ENCODE measurements at regions not wholly inside any gene's neighbourhood (a gene's known extent, or its start where the extent isn't known, plus 50 kb on each side); places are given as distances from the start of the nearest gene placed in this dataset.

DNA sequence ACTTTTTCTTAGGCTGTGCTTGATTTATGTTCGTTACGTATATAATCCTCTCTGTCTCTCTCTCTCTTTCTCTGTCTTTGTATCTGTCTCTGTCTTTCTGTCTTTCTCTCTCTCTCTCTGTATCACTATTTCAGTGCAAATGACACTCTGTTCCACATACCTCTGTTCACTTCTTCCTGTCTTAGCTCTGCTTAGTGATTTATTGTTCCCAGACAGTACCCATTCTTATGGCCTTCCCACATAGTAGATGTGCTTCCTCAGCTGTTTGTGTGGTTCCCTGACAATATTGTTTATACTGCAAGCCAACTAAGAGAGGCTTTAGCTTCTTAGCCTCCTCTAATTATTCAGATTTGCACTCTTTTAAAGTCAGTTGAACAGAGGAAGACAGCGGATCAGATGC, 1244.2 kb downstream of the DIAPH3 start:
- no peak for ATAC-seq
- Histone ChIP-seq H4K20me1 (ENCODE audit: insufficient read depth, low read length) (no peaks in the 10 kb centered on the region), H3K79me2 (ENCODE audit: insufficient read depth, low read length) (no peaks in the 10 kb centered on the region), H3K4me1 (ENCODE audit: insufficient read depth, low read length) (no peaks in the 10 kb centered on the region), H3K27ac (ENCODE audit: extremely low read length, insufficient read depth, low read length) (no peak overlapping the region), H3K36me3 (replicated peaks in 1 of 2; ENCODE audit: control insufficient read depth in 1 of 2, insufficient read depth in 2 of 2, low read length in 2 of 2) (no peaks in the 10 kb centered on the region), H3K27me3 (ENCODE audit: control insufficient read depth in 1 of 2, insufficient read depth in 2 of 2, low read length in 2 of 2) (no peaks in the 10 kb centered on the region), H3K4me2 (ENCODE audit: low read depth, low read length) (no peak overlapping the region), H2AFZ (ENCODE audit: low read length) (no peak overlapping the region), H3K4me3 (replicated peaks in 1 of 3; ENCODE audit: insufficient read depth in 1 of 3, low read depth in 2 of 3, low read length in 3 of 3) (no peak overlapping the region), H3K9ac (ENCODE audit: insufficient read depth, low read depth, low read length) (no peak overlapping the region), H3K9me3 (ENCODE audit: low read length) (peaks cover 28% of the 10 kb centered on the region)
- TF ChIP-seq RNF2 (conservative IDR thresholded peaks at IDR 0.05; ENCODE audit: low read depth) (no peak), STAG1 (CRISPR knock-in tag; IDR thresholded peaks at IDR 0.05) (no peak), ZNF704 (CRISPR knock-in tag; IDR thresholded peaks at IDR 0.05; ENCODE audit: borderline replicate concordance) (no peak), ZNF292 (CRISPR knock-in tag; IDR thresholded peaks at IDR 0.05; ENCODE audit: borderline replicate concordance, low read depth) (no peak), NFIB (CRISPR knock-in tag; IDR thresholded peaks at IDR 0.05; ENCODE audit: borderline replicate concordance) (no peak), HNRNPUL1 (IDR thresholded peaks at IDR 0.05; ENCODE audit: low read depth, low read length) (no peak), ZNF766 (CRISPR knock-in tag; IDR thresholded peaks at IDR 0.05; ENCODE audit: borderline replicate concordance) (no peak), RBFOX2 (IDR thresholded peaks at IDR 0.05; ENCODE audit: low read depth, low read length) (no peak), SP5 (CRISPR knock-in tag; IDR thresholded peaks at IDR 0.05; ENCODE audit: borderline replicate concordance, low read depth) (no peak), ZNF839 (CRISPR knock-in tag; IDR thresholded peaks at IDR 0.05; ENCODE audit: borderline replicate concordance) (no peak), DR1 (CRISPR knock-in tag; IDR thresholded peaks at IDR 0.05) (no peak), FOXC1 (CRISPR knock-in tag; IDR thresholded peaks at IDR 0.05; ENCODE audit: borderline replicate concordance) (no peak), ARID5B (CRISPR knock-in tag; IDR thresholded peaks at IDR 0.05) (no peak)
- TF ChIP-seq, protein P1, sequence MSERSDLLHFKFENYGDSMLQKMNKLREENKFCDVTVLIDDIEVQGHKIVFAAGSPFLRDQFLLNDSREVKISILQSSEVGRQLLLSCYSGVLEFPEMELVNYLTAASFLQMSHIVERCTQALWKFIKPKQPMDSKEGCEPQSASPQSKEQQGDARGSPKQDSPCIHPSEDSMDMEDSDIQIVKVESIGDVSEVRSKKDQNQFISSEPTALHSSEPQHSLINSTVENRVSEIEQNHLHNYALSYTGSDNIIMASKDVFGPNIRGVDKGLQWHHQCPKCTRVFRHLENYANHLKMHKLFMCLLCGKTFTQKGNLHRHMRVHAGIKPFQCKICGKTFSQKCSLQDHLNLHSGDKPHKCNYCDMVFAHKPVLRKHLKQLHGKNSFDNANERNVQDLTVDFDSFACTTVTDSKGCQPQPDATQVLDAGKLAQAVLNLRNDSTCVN (CRISPR knock-in tag; IDR thresholded peaks at IDR 0.05; ENCODE audit: borderline replicate concordance) = no peak
- TF ChIP-seq, protein P2, sequence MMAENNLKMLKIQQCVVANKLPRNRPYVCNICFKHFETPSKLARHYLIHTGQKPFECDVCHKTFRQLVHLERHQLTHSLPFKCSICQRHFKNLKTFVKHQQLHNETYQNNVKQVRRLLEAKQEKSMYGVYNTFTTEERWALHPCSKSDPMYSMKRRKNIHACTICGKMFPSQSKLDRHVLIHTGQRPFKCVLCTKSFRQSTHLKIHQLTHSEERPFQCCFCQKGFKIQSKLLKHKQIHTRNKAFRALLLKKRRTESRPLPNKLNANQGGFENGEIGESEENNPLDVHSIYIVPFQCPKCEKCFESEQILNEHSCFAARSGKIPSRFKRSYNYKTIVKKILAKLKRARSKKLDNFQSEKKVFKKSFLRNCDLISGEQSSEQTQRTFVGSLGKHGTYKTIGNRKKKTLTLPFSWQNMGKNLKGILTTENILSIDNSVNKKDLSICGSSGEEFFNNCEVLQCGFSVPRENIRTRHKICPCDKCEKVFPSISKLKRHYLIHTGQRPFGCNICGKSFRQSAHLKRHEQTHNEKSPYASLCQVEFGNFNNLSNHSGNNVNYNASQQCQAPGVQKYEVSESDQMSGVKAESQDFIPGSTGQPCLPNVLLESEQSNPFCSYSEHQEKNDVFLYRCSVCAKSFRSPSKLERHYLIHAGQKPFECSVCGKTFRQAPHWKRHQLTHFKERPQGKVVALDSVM (CRISPR knock-in tag; IDR thresholded peaks at IDR 0.05) = no peak
- TF ChIP-seq, protein P3, sequence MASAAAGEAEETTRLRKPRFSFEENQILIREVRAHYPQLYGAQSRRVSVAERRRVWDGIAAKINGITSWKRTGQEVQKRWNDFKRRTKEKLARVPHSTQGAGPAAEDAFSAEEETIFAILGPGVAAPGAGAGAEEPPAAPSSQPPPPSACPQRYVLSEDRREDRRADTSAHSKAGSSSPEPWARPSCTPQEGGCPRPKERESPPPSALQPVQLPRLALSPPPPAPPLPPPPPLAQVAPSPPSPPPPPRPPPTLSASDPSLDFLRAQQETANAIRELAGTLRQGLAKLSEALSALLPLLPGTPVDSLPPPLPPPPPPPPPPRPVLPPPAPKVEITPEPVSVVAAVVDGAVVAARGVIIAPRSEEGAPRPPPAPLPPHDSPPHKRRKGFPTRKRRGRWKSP (CRISPR knock-in tag; IDR thresholded peaks at IDR 0.05) = no peak
- CTCF ChIA-PET (ENCODE audit: low intra/inter-chr PET ratio, low total read pairs) = no interaction called here
- in situ Hi-C loops (cut with HindIII; ENCODE audit: extremely low pct_ligation_motif_present, low pct_unique_long_range_greater_than_20kb) (no loop called here), intact Hi-C loops (cut with micrococcal nuclease; ENCODE audit: unreplicated experiment) (no loop called here)
- POLR2A ChIA-PET = no interaction called here
- 54% methylated on average over 3 of the region's 3 CpGs for WGBS (ENCODE audit: low lambda C conversion rate)
- FAIRE-seq = no peak
- BruUV-seq (replicated peaks) = no TSS peak
- DNase-seq (ENCODE audit: low spot score) = no peak

Data from HepG2 (cell line).